SK-N-SH (cell line): ENCODE measurements at regions not wholly inside any gene's neighbourhood (a gene's known extent, or its start where the extent isn't known, plus 50 kb on each side); places are given as distances from the start of the nearest gene placed in this dataset.

Source experiments
- CTCF ChIA-PET: fragments of 300-600, 350-600 bp; formaldehyde crosslinking; extraction: SDS; loops from one replicate; lab custom pipeline; 2021; lab: Yijun Ruan, JAX
- POLR2A ChIA-PET: fragments of 350-600 bp; sonication (Branson Sonifier 250); formaldehyde crosslinking; extraction: SDS; loops from one replicate; lab custom pipeline; 2020; ENCODE audit warnings: antibody characterized with exemption, inconsistent platforms; lab: Yijun Ruan, JAX
- DNase-seq: peaks from one replicate; pipeline ENCODE4 v3.0.0; 2012
- H2AFZ ChIP-seq: fragments of 200-600 bp; sonication (generic); 2 replicates; pipeline ENCODE4 v1.8.1; 2016; ENCODE audit warnings: antibody characterized with exemption, mild to moderate bottlenecking, low read depth
- H3F3A ChIP-seq: fragments of 200-600 bp; sonication (generic); replicated peaks from 2 replicates; pipeline ENCODE3; 2016; ENCODE audit warnings: antibody characterized with exemption, mild to moderate bottlenecking; ENCODE audit not compliant: insufficient read depth
- H3K27ac ChIP-seq, 2 experiments: fragments of 200-500 bp in 1 of 2; fragments of 200-600 bp in 1 of 2; sonication (Bioruptor generic) in 1 of 2; sonication (generic), shearing (Covaris generic) in 1 of 2; 2 replicates each; pipeline versions ENCODE4 v1.5.1 to v1.6.1; 2014 to 2016; ENCODE audit warnings: low read depth in 2 of 2, inconsistent platforms in 1 of 2, low read length in 1 of 2, mild to moderate bottlenecking in 1 of 2, mixed read lengths in 1 of 2
- H3K27me3 ChIP-seq: fragments of 200-600 bp; sonication (generic), shearing (Covaris generic); 2 replicates; pipeline ENCODE4 v1.6.1; 2016; ENCODE audit warnings: mixed run types; ENCODE audit not compliant: insufficient read depth
- H3K36me3 ChIP-seq, 2 experiments: fragments of 200-500 bp in 1 of 2; fragments of 200-600 bp in 1 of 2; sonication (Bioruptor generic) in 1 of 2; sonication (generic) in 1 of 2; replicated peaks in 1 of 2; 2 replicates each; pipeline versions ENCODE3 to v1.5.1; 2014 to 2016; ENCODE audit warnings: low read length in 1 of 2, mild to moderate bottlenecking in 1 of 2; ENCODE audit not compliant: insufficient read depth in 2 of 2, control insufficient read depth in 1 of 2
- H3K4me1 ChIP-seq, 2 experiments: fragments of 200-500 bp in 1 of 2; fragments of 200-600 bp in 1 of 2; sonication (Bioruptor generic) in 1 of 2; sonication (generic), shearing (Covaris generic) in 1 of 2; 2 replicates each; pipeline versions ENCODE4 v1.5.1 to v1.6.1; 2014 to 2016; ENCODE audit warnings: low read depth in 1 of 2, low read length in 1 of 2, mixed run types in 1 of 2; ENCODE audit not compliant: insufficient read depth in 2 of 2, control insufficient read depth in 1 of 2
- H3K4me2 ChIP-seq: fragments of 200-600 bp; sonication (generic), shearing (Covaris generic); 2 replicates; pipeline ENCODE4 v1.6.1; 2017; ENCODE audit warnings: mixed run types
- H3K4me3 ChIP-seq, 2 experiments: fragments of 200-500 bp in 1 of 2; fragments of 200-600 bp in 1 of 2; sonication (Bioruptor generic) in 1 of 2; sonication (generic), shearing (Covaris generic) in 1 of 2; 2 replicates each; pipeline versions ENCODE4 v1.5.1 to v1.8.1; 2014 to 2016; ENCODE audit warnings: low read depth in 2 of 2, inconsistent platforms in 1 of 2, low read length in 1 of 2, mild to moderate bottlenecking in 1 of 2, mixed read lengths in 1 of 2, moderate library complexity in 1 of 2
- H3K79me2 ChIP-seq: fragments of 200-600 bp; sonication (generic); 2 replicates; pipeline ENCODE4 v1.8.1; 2017; ENCODE audit warnings: mild to moderate bottlenecking; ENCODE audit not compliant: insufficient read depth
- H3K9ac ChIP-seq: fragments of 200-600 bp; sonication (generic); 2 replicates; pipeline ENCODE4 v1.6.1; 2017; ENCODE audit warnings: mixed run types
- H3K9me2 ChIP-seq: fragments of 200-600 bp; sonication (generic); 2 replicates; pipeline ENCODE4 v1.6.1; 2017; ENCODE audit warnings: mixed run types
- H3K9me3 ChIP-seq: fragments of 200-600 bp; sonication (generic); 2 replicates; pipeline ENCODE4 v1.6.1; 2017; ENCODE audit warnings: mixed run types, mild to moderate bottlenecking, moderate library complexity
- H4K20me1 ChIP-seq: fragments of 200-600 bp; sonication (generic); 2 replicates; pipeline ENCODE4 v1.6.1; 2017; ENCODE audit warnings: mild to moderate bottlenecking, mixed run types; ENCODE audit not compliant: insufficient read depth
- ELF1 ChIP-seq: IDR thresholded peaks from 2 replicates; pipeline ENCODE4 v1.4.0; 2012
- FOSL2 ChIP-seq: IDR thresholded peaks from 2 replicates; pipeline ENCODE4 v1.4.0; 2012; ENCODE audit warnings: low read depth, mild to moderate bottlenecking, moderate library complexity, borderline replicate concordance
- GABPA ChIP-seq: IDR thresholded peaks from 2 replicates; pipeline ENCODE4 v1.4.0; 2012; ENCODE audit warnings: low read depth, mild to moderate bottlenecking
- JUND ChIP-seq: IDR thresholded peaks from 2 replicates; pipeline ENCODE4 v1.4.0; 2012
- MEF2A ChIP-seq: IDR thresholded peaks from 2 replicates; pipeline ENCODE4 v1.4.0; 2012; ENCODE audit warnings: low read depth, borderline replicate concordance
- POLR2AphosphoS5 ChIP-seq: IDR thresholded peaks from 2 replicates; pipeline ENCODE4 v1.6.1; 2012; ENCODE audit warnings: low read depth, low read length
- RCOR1 ChIP-seq: fragments of 150-350 bp; IDR thresholded peaks from 2 replicates; pipeline ENCODE4 v1.6.1; 2017; ENCODE audit warnings: antibody characterized with exemption, low read length
- RFX5 ChIP-seq: IDR thresholded peaks from 2 replicates; pipeline ENCODE4 v1.6.1; 2012; ENCODE audit warnings: mild to moderate bottlenecking, improper control_type of control experiment, low read length
- RXRA ChIP-seq: IDR thresholded peaks from 2 replicates; pipeline ENCODE4 v1.4.0; 2012; ENCODE audit warnings: low read depth, mild to moderate bottlenecking, borderline replicate concordance
- SIN3A ChIP-seq: IDR thresholded peaks from 2 replicates; pipeline ENCODE4 v1.6.1; 2012; ENCODE audit warnings: low read depth, mild to moderate bottlenecking, low read length, moderate library complexity, borderline replicate concordance
- TAF1 ChIP-seq: IDR thresholded peaks from 2 replicates; pipeline ENCODE4 v1.6.1; 2012; ENCODE audit warnings: low read depth, mild to moderate bottlenecking, low read length, moderate library complexity, borderline replicate concordance
- TCF12 ChIP-seq: IDR thresholded peaks from 2 replicates; pipeline ENCODE4 v1.4.0; 2012
- YY1 ChIP-seq: IDR thresholded peaks from 2 replicates; pipeline ENCODE4 v1.4.0; 2012; ENCODE audit warnings: low read depth, mild to moderate bottlenecking
- TF ChIP-seq, protein P1 (sequence below): IDR thresholded peaks from 2 replicates; pipeline ENCODE4 v1.4.0; 2012; ENCODE audit warnings: low read depth
- TF ChIP-seq, protein P2 (sequence below): IDR thresholded peaks from 2 replicates; pipeline ENCODE4; 2012
- TF ChIP-seq, protein P3 (sequence below): fragments of 150-350 bp; IDR thresholded peaks from 2 replicates; pipeline ENCODE4 v1.6.1; 2016; ENCODE audit warnings: mild to moderate bottlenecking, low read depth, low read length
- TF ChIP-seq, protein P4 (sequence below): fragments of 200-600 bp; sonication (generic); IDR thresholded peaks from 2 replicates; pipeline ENCODE4 v1.6.1; 2017; ENCODE audit warnings: antibody characterized with exemption, mild to moderate bottlenecking, moderate library complexity
- TF ChIP-seq, protein P5 (sequence below): IDR thresholded peaks from 2 replicates; pipeline ENCODE4 v1.4.0; 2012; ENCODE audit warnings: low read depth, borderline replicate concordance
- TF ChIP-seq, protein P6 (sequence below): IDR thresholded peaks from 2 replicates; pipeline ENCODE4 v1.4.0; 2012; ENCODE audit warnings: low read depth, borderline replicate concordance

DNA sequence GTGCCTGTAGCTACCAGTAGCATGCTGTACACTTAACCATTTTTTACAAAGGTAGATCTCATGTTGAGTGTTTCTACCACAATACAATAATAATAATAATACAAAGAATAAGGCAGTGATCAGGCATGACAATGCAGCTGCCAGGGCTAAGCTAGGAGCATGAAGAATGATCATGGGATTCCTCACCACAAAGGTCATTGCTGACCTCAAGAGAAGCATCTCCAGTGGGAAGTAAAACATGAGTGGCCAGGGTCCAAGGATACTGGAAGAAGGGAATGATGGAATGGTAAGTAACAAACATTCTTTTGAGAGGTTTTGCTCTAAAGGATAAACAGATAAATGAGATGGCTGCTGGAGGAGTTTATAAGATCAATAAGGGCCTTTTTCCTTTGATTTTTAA is 591.1 kb downstream of the TNS3 start:
- ChIA-PET CTCF (interaction anchor here (1.1 to 1.2 kb wide), 2 partner anchors 25 to 40 kb away, joined by 3 read pairs; no protein-coding TSS in a partner anchor), POLR2A (no interaction called here)
- no peaks in the 10 kb centered on the region for H3K4me1 ChIP-seq
- DNase-seq: no peak
- H4K20me1 ChIP-seq: no peaks in the 10 kb centered on the region
- no peak overlapping the region for H2AFZ ChIP-seq
- H3K9me2 ChIP-seq: no peaks in the 10 kb centered on the region
- no peaks in the 10 kb centered on the region for H3K27me3 ChIP-seq
- H3K79me2 ChIP-seq: no peaks in the 10 kb centered on the region
- no peaks in the 10 kb centered on the region for H3F3A ChIP-seq
- no peak overlapping the region for H3K4me2 ChIP-seq
- no peak overlapping the region for H3K27ac ChIP-seq
- H3K4me3 ChIP-seq: no peak overlapping the region
- H3K9ac ChIP-seq: no peak overlapping the region
- TF ChIP-seq, protein P1, sequence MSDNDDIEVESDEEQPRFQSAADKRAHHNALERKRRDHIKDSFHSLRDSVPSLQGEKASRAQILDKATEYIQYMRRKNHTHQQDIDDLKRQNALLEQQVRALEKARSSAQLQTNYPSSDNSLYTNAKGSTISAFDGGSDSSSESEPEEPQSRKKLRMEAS: no peak
- TF ChIP-seq, protein P2, sequence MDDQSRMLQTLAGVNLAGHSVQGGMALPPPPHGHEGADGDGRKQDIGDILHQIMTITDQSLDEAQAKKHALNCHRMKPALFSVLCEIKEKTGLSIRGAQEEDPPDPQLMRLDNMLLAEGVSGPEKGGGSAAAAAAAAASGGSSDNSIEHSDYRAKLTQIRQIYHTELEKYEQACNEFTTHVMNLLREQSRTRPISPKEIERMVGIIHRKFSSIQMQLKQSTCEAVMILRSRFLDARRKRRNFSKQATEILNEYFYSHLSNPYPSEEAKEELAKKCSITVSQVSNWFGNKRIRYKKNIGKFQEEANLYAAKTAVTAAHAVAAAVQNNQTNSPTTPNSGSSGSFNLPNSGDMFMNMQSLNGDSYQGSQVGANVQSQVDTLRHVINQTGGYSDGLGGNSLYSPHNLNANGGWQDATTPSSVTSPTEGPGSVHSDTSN: no peak
- TF ChIP-seq, protein P3, sequence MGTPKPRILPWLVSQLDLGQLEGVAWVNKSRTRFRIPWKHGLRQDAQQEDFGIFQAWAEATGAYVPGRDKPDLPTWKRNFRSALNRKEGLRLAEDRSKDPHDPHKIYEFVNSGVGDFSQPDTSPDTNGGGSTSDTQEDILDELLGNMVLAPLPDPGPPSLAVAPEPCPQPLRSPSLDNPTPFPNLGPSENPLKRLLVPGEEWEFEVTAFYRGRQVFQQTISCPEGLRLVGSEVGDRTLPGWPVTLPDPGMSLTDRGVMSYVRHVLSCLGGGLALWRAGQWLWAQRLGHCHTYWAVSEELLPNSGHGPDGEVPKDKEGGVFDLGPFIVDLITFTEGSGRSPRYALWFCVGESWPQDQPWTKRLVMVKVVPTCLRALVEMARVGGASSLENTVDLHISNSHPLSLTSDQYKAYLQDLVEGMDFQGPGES: no peak
- TF ChIP-seq YY1 (no peak), JUND (no peak), RFX5 (no peak), MEF2A (no peak), TCF12 (no peak)
- H3K9me3 ChIP-seq: no peaks in the 10 kb centered on the region
- H3K36me3 ChIP-seq: no peaks in the 10 kb centered on the region

DNA sequence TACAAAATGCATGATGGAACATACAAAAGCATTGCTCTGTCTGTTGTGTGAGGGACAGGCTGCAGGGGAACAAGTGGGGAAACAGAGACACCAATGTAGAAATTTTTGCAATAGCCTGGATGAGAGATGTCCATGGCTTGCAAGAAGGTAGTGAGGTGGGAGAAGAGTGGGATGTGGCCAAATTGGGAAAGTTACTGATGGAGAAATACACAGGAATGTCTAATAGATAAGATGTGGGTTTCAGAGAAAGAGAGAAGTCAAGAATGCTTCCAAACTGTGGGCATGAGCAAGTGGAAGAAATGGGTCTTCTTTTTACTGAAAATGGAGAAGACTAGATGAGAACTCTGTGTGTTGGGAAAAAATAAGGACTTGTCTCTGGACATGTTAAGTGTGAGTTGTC is 592.7 kb downstream of the TNS3 start:
- no peak for DNase-seq
- Histone ChIP-seq H4K20me1 (no peaks in the 10 kb centered on the region), H3K27ac (no peak overlapping the region), H3K9me2 (no peaks in the 10 kb centered on the region), H3K4me2 (no peak overlapping the region), H3K9me3 (no peaks in the 10 kb centered on the region), H3F3A (no peaks in the 10 kb centered on the region), H3K9ac (no peak overlapping the region), H3K4me3 (no peak overlapping the region), H3K27me3 (no peaks in the 10 kb centered on the region), H3K36me3 (no peaks in the 10 kb centered on the region), H2AFZ (no peak overlapping the region), H3K4me1 (no peaks in the 10 kb centered on the region), H3K79me2 (no peaks in the 10 kb centered on the region)
- ChIA-PET POLR2A (no interaction called here), CTCF (no interaction called here)
- TF ChIP-seq, protein P2: no peak
- TF ChIP-seq GABPA (no peak), POLR2AphosphoS5 (no peak), JUND (no peak), RFX5 (no peak), MEF2A (no peak), SIN3A (no peak), FOSL2 (no peak), RXRA (no peak), ELF1 (no peak), RCOR1 (no peak), TAF1 (no peak)
- TF ChIP-seq, protein P1: no peak
- TF ChIP-seq, protein P4, sequence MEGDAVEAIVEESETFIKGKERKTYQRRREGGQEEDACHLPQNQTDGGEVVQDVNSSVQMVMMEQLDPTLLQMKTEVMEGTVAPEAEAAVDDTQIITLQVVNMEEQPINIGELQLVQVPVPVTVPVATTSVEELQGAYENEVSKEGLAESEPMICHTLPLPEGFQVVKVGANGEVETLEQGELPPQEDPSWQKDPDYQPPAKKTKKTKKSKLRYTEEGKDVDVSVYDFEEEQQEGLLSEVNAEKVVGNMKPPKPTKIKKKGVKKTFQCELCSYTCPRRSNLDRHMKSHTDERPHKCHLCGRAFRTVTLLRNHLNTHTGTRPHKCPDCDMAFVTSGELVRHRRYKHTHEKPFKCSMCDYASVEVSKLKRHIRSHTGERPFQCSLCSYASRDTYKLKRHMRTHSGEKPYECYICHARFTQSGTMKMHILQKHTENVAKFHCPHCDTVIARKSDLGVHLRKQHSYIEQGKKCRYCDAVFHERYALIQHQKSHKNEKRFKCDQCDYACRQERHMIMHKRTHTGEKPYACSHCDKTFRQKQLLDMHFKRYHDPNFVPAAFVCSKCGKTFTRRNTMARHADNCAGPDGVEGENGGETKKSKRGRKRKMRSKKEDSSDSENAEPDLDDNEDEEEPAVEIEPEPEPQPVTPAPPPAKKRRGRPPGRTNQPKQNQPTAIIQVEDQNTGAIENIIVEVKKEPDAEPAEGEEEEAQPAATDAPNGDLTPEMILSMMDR: no peak
- TF ChIP-seq, protein P5, sequence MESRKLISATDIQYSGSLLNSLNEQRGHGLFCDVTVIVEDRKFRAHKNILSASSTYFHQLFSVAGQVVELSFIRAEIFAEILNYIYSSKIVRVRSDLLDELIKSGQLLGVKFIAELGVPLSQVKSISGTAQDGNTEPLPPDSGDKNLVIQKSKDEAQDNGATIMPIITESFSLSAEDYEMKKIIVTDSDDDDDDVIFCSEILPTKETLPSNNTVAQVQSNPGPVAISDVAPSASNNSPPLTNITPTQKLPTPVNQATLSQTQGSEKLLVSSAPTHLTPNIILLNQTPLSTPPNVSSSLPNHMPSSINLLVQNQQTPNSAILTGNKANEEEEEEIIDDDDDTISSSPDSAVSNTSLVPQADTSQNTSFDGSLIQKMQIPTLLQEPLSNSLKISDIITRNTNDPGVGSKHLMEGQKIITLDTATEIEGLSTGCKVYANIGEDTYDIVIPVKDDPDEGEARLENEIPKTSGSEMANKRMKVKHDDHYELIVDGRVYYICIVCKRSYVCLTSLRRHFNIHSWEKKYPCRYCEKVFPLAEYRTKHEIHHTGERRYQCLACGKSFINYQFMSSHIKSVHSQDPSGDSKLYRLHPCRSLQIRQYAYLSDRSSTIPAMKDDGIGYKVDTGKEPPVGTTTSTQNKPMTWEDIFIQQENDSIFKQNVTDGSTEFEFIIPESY: no peak
- TF ChIP-seq, protein P3: no peak
- TF ChIP-seq, protein P6, sequence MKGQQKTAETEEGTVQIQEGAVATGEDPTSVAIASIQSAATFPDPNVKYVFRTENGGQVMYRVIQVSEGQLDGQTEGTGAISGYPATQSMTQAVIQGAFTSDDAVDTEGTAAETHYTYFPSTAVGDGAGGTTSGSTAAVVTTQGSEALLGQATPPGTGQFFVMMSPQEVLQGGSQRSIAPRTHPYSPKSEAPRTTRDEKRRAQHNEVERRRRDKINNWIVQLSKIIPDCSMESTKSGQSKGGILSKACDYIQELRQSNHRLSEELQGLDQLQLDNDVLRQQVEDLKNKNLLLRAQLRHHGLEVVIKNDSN: no peak
